ENCODE measurements at regions not wholly inside any gene's neighbourhood (a gene's known extent, or its start where the extent isn't known, plus 50 kb on each side); places are given as distances from the start of the nearest gene placed in this dataset.

GRCh38 chr9:107119735-107120134, 163.3 kb upstream of the RAD23B start:
- no peak for DNase-seq

GRCh38 chr9:107123389-107123788, 159.7 kb upstream of the RAD23B start:
- DNase-seq: no peak

DNA sequence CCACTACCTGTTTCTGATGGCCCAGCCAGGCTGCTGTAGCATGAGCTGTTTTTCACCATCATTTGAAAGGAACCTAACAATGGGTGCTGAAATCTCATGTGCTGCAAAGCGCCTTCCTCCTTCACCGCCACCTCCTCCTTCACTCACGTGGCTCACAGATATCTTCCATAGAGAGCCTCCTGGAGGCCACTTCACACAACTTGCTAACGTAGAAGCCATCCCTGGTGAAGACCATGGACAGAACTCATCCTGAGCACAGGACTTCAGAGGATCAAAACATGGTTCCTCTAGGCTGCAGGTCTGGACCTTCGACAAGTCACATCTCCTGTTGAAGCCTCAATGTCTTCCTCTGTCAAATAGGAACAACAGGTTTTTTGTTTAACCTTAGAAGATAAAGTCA, 155.5 kb upstream of the RAD23B start:
- DNase-seq: no peak

DNA sequence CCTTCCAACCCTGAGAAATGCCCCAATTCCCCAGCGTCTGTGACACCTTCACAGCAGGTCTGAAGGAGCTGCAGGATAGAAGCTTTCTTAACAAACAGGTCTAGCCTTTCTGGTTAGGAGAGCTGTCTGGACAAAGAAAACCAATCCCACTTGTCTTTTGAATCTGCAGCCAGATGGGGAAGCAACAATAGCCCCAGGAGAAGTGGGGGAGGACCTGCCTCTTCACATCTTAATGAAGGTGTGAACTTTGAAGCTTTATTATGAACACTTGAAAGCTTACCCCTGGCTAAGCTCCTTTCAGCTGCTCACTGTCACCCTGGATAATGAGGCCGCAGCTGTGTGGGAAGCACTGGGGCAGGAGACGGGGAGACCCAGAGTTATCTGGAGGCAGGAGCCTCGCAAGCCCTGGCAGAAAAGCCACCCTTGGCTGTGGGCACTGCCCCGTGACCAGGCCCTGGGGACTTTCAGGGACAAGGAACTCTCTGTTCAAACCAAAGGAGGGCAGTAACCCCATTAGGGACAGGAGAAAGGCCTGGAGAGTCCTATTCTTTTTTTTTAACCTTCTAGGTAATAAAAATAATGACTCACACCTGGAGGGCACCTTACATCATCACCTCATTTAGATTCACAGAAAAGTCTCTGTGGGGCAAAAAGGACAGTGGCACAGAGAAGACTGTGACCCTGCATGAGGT, 151.8 kb upstream of the RAD23B start:
- no peak for DNase-seq

DNA sequence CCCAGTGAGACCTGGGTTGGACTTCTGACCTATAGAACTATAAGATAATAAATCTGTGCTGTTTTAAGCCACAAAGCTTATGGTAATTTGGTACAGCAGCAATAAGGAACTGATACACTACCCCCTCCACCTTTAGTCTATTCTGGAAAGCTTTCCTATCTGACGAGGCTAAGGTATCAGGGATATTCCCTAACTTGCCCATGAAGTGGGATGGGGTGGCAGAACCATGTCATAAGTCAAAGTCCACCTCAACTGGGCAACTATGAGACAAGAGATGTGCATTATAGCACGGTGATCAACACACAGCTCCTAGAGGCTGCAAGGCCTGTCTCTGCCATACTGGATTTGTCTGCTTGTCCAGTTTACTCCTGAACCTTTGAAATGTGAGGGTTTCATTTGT, 146.8 kb upstream of the RAD23B start:
- no peak for DNase-seq

GRCh38 chr9:107137495-107138202, 145.4 kb upstream of the RAD23B start:
- no peak for DNase-seq

DNA sequence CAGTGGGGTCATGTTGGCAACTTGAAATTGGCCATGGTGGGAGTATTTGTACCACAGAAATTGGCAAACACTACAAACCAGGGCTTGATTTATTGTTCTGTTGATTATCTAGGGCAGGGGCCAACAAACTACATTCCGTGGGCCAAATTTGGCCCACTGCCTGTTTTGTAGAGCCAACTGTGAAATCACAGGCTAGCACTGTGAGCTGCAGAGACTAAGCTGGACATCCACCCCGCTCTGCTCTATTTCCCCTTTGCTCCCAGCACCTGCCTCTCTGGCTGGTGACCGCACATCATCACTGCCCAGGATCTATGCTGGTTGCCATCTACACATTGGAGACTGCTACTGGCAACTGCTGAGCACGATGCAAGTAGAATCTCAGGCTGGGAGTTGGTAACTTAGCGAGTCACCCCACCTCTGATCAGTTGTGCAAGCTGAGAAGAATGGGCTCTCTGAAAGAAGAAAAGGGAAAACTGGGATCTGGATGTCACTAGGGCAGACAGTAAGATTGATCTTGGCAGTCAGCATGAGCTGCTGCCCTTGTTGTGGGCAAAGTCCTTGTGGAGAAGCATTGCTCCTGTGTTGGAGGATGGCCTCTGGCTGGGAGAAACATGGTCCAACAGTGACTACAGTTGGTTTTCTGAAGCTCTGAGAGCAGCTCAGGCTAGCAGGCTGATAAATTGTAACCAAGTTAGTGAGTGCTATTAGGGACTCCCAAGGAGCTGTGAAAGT, 144.7 kb upstream of the RAD23B start:
- no peak for DNase-seq

- no peak for DNase-seq
Observed at GRCh38 chr9:107141967-107142366, 141.1 kb upstream of the RAD23B start.

DNA sequence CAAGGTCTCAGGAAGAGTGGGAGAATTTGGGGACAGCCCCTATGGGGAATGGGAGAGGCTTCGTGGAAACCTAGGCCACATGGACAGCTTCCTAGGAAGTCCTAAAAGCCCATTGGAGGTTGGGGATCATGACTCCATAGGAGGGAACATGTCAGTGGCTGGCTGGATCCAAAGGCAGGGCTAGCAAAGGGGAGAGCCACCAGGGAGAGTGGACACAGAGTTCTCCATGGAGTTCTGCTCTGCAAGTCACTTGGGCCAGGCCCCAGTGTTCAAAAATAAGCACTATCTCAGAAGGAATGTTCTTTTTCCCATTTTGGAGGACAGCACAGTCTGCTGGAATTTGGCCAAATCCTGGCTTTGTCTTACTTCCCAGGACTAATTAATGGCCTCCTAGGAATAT, 140.6 kb upstream of the RAD23B start:
- no peak for DNase-seq

DNA sequence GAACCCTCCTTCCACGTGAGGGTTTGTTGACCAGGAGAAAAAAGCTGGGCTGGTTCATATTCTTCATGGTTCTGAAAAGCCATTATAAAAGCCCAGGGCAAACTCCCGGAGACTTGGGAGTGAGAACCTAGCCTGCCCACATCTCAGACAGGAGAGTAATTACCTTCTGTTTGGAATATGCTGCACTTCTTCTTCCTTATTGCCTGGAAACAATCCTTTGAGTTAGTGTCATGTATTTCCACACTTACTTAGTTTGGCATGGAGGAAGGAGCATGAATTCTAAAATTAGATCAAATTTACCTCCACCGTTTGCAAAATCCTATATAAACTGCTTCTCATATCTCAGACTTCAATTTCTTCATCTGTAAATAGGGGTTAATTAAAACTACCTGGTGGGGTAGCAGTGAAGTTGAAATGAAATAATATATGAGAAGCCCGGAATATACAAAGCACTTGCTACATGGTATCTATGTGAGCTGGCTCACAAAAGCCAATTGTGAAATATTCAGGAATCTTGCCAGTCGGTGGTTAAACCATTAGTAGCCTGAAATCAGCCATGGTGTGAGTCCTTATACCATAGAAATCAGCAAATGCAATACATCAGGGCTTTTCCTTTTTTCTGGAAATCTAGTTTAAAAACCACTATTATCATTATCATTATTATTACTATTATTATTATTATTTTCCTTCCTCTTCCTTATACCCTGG, 140.0 kb upstream of the RAD23B start:
- DNase-seq: no peak

DNA sequence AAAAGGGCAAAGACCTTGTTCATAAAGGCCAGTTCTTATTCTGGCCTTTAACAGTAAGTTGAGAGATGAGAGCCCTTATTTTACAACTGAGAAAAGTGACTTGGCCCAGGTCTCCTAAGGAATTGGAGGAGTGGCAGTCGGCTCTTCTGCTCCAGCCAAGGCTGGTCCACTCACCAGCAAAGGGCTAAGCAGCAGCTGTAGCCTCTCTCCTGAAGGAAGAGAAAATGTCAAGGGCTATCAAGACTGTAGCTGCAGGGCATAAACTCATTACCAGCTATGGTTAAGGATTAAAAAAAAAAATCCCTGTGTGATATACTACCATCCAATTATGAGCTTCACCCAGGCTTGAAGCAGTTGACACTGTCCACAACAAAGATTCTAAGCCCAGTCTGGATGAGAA, 138.6 kb upstream of the RAD23B start:
- DNase-seq: no peak

- DNase-seq: no peak
Observed at GRCh38 chr9:107147134-107147533, 135.9 kb upstream of the RAD23B start.

DNA sequence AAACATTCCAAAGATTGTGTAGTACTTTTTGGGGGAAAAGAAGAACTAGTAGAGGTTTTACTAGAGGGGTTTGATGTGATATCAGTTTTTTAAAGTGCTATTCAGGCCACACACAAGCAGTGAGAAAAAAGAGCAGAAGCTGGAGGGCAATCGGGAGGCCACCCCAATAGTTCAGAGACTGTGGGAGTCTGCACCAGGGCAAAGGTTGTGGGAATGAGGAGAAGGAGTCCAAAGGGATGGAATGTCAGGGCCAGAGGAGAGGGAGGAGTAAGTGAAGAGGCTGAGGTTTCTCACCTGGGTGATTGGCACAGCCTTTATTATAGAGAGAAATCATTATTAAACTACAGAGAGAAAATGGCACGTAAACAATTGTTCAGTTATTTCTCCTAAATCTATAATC, 134.9 kb upstream of the RAD23B start:
- DNase-seq: no peak

DNA sequence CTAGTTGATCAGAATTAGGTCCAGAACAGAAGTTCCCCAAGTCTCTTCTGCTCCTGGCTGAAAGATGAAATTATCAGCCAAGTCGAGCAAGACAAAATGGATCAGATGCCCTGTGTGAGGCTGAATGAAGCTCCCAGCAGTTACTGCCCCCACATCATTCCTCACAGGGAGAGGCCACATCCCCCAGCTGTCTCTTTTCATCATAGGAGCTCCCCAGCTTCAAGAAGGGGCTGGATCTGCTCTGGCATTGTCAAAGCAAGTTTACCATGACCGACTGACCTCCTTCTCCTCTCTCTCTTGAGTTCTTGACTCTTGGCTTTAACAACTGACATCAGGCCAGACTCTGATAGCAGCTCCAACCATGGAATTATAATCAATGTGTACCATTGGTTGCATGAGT, 133.3 kb upstream of the RAD23B start:
- no peak for DNase-seq

GRCh38 chr9:107153336-107153735, 129.7 kb upstream of the RAD23B start:
- no peak for DNase-seq

GRCh38 chr9:107154291-107154690, 128.8 kb upstream of the RAD23B start:
- no peak for DNase-seq

DNA sequence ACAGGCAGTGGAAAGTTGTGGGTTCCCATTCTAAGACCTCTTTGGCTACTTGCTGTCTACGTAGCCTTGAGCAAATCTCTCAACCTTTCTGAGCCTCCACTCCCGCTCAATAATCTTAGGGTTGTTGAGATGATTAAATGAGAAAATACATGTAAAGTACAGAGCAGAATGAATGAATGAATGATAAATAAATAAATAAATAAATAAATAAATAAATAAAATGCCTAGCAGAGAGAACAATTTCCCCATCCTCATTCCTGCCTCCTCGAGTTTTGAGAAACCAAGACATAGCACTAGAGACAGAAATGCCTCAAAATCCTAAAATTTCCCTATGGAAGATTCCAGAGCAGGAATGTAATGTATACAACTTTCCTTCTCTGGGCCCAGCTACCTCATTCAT, 128.3 kb upstream of the RAD23B start:
- DNase-seq: no peak

GRCh38 chr9:107155244-107155817, 127.7 kb upstream of the RAD23B start:
- no peak for DNase-seq

- DNase-seq: no peak
Observed at GRCh38 chr9:107158321-107158720, 124.8 kb upstream of the RAD23B start.

DNA sequence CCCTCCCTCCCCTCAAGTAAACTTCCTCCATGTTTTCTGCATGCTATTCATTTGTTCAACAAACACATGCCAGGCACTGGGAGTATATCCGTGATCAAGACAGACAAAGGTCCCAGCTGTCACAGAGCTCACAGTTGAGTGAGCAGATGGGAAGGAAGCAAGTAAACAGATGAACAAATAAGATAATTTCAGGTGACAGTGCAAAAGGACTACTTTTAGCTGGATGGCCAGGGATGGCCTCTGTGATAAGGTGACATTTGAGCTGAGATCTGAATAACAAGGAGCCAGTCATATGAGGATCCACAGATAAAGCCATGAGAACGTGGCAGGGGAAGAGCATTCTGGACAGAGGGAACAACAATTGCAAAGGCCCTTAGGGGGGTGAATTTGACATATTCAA, 121.7 kb upstream of the RAD23B start:
- no peak for DNase-seq

GRCh38 chr9:107163370-107163769, 119.7 kb upstream of the RAD23B start:
- DNase-seq: no peak

DNA sequence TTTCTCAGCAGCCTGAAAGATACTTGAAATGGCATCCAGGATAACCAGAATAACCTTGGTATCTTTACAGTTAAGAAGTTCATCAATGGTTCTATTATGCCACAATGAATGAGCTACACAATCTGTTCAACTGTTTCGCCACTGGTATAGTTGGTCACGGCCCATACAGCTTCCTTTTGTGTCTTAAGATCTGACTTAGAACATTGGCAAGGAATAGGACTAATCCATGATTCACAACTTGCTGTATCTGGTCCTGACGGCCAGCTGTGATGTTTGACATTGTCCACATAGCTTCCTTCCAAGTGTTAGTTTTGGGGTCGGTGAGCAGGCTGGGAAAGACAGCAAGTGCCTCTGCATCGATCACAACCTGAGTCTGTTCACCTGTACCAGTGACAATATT, 113.3 kb upstream of the RAD23B start:
- no peak for DNase-seq

- no peak for DNase-seq
Observed at GRCh38 chr9:107170801-107171200, 112.3 kb upstream of the RAD23B start.
